HPDE6-E6E7 (cell line): ENCODE measurements at regions not wholly inside any gene's neighbourhood (a gene's known extent, or its start where the extent isn't known, plus 50 kb on each side); places are given as distances from the start of the nearest gene placed in this dataset.

ENCODE experiments used
- DNase-seq: peaks from one replicate; pipeline ENCODE4 v3.0.0; 2011; ENCODE audit warnings: missing footprints; ENCODE audit errors: extremely low spot score

GRCh38 chr5:158553195-158553961 lies 546.3 kb downstream of the EBF1 start:
- DNase-seq = no peak

GRCh38 chr5:158552241-158552640 lies 547.5 kb downstream of the EBF1 start:
- no peak for DNase-seq

GRCh38 chr5:158549311-158549710 lies 550.4 kb downstream of the EBF1 start:
- no peak for DNase-seq

GRCh38 chr5:158546748-158547147 lies 553.0 kb downstream of the EBF1 start:
- DNase-seq = no peak

DNA sequence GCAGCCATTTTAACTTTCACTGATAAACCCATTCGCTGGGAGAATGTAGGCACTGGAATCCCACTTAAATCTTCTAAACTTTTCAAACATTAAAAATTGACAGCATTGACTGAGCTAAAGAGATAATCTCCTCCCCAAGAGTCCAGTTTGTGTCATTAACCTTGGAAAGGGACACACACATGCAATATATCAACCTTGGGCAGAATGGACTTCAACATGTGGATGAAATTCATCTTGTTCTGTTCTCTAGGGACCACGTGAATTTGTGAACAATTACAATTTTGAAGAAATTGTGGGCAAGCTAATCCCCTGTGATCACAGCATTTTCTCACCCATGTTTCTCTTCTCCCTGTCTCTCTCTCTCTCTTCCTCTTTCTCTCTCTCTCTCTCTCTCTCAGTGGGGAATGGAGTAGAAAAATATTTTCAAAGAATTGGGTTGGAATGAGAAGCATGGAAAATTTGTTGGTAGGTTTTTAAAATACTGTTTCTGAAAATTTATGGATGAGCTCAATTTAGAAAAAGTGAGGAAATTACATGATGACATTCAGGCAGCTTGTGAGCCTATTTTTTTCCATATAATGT lies 553.7 kb downstream of the EBF1 start:
- DNase-seq = no peak

GRCh38 chr5:158544388-158545339 lies 555.1 kb downstream of the EBF1 start:
- no peak for DNase-seq

DNA sequence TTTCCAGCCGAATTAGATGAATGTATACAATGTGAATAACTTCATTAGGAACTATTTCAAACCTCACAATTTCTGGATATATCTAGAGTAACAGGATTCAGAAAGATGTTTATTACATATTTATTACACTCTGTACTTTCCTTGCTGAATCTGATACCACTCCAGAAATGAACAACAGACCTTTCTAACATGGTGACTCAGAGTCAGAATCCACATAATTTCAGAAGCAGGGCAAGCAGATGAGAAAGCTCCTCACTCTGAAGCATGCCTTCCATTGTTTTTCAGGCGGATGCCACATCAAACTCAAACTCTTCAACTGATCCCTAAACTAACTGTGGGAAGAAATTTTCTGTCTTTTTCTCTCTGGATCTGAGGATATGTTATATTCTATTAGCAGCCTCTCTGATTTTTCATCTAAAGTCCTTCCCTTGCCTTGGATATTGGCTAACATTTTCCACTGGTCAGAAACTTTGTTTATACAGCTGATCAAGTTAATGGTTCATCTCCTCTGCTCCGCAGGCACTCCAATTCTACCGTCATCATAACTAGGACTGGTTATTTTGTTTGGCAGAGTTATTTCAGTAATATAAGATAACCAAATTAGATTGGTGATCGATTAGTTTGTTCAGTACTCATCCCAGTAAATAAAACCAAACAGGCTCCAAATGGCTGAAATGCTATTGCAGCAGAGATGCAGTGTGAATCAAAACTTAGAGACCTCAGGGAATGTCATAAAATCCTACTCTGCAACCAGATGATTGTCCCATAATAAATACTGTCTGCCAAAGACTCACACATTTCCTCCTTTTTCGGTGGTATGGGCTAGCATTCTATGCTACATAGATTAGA lies 556.0 kb downstream of the EBF1 start:
- DNase-seq = no peak

DNA sequence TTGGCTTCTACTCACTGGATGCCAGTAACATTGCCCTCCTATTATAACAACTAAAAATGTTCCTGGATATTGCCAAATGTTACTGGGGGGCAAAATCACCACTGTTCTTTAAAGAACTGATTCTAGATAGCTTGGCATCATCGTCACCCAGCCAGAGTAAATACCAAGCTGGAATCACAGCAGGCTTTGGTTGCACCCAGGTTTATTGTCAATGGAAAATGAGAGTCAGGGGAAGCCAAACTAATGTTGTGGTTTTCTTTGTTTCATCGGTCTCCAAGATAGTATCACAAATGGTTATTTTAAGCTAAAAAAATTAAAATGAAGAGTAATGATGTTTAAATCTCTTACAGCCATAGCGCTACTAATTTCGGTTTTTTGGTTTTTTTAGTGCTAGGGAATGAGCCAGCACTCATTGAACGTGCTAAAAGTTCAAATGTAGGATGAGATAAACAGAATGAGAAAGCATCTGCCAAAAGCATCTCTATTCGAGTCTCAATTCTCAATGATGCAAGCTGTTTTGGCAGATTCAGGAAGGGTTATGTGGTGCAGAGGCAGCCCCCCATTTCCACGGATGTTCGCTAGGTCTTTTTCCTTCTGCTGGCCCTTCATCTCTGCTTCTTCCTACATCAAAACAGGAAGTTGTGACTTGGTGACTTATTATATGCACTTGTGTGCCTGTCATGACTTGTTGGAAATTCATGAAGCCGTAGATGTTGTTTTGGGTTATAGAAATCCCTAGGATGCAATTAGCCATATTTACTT lies 558.0 kb downstream of the EBF1 start:
- DNase-seq = no peak

GRCh38 chr5:158538506-158539074 lies 561.1 kb downstream of the EBF1 start:
- DNase-seq = no peak

DNA sequence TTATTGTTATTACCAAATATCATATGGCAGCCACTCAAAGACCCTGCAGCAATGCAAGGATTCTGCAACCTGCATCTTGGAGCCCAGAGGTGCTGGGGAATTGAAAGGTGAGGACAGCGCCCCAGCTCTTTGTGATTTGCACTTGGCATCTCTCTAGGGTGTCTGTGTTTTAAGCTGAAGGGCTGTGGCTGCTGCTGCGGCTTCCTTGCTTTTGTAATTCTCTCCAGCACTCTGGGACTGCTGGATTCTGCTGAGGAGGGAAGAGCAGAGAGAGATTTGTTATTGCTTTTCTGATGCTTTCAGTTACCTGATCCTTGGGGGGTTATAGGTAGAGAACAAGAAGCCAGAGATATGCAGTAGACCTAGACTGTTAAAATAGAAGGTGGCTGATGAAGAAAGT lies 562.4 kb downstream of the EBF1 start:
- no peak for DNase-seq

DNA sequence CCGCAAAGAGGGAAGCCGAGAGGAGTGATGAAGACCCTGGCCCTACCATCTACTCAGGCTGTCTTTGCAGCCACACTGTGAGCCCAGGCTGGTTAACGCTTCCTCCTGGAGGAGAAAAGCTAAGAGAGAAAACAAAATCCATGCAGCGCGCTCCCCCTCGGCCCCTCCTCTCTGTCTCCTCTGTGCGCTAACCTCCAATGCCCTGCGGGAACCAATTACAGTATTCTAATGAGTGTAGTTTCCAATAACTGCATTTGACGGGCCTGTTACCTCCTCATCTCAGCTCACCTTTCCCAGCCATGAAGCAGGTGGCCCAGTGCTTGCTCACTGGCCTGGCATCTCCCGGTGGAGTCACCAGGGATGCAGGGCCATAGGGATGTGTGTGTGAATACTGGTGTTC lies 565.5 kb downstream of the EBF1 start:
- DNase-seq = no peak

- DNase-seq = no peak
Measured at GRCh38 chr5:158532739-158533138, 567.0 kb downstream of the EBF1 start.

GRCh38 chr5:158531860-158532259 lies 567.9 kb downstream of the EBF1 start:
- no peak for DNase-seq

- no peak for DNase-seq
Measured at GRCh38 chr5:158530115-158530514, 569.6 kb downstream of the EBF1 start.

GRCh38 chr5:158529454-158529853 lies 570.3 kb downstream of the EBF1 start:
- DNase-seq = no peak

GRCh38 chr5:158525663-158526062 lies 574.1 kb downstream of the EBF1 start:
- no peak for DNase-seq

- no peak for DNase-seq
Measured at GRCh38 chr5:158524070-158524469, 575.6 kb downstream of the EBF1 start.

GRCh38 chr5:158522776-158523175 lies 576.9 kb downstream of the EBF1 start:
- no peak for DNase-seq

DNA sequence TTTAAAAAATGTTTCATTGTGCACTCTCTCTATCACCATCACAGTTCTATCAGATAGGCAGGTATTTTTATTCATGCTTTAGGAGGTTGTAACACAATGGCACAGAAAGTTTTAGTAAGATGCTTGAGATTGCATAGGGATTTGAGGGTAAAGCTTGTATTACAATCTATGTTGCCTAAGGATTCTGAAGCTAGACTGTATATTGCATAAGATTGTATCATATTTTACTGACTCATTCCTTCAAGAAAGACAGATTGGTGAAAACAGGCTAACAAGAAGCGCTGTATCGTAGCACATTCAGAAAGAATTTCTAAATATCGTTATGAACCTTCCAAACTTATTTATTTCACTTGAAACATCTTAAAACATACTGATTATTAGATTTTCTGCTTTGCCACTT lies 577.7 kb downstream of the EBF1 start:
- DNase-seq = no peak

GRCh38 chr5:158519433-158520021 lies 580.2 kb downstream of the EBF1 start:
- DNase-seq = no peak
